Calu3 (cell line): ENCODE measurements at regions not wholly inside any gene's neighbourhood (a gene's known extent, or its start where the extent isn't known, plus 50 kb on each side); places are given as distances from the start of the nearest gene placed in this dataset.

ENCODE experiments used
- BruUV-seq: library from RNA; stranded (reverse); fragments of 400-500 nt; replicated peaks from 2 replicates; lab custom pipeline; 2021; lab: Mats Ljungman, UMichigan
- CTCF ChIA-PET: fragments of 300-600 bp; sonication (Branson Sonifier 250); formaldehyde crosslinking; loops from one replicate; lab custom pipeline; 2022; ENCODE audit warnings: antibody characterized with exemption; lab: Charles Lee
- DNase-seq: peaks from one replicate; pipeline ENCODE4 v3.0.0; 2022
- H3K27ac Mint-ChIP-seq: one replicate; pipeline ENCODE4 v1.8.0; 2022; ENCODE audit warnings: mixed read lengths; ENCODE audit not compliant: unreplicated experiment
- H3K27me3 Mint-ChIP-seq: one replicate; pipeline ENCODE4 v1.8.0; 2022; ENCODE audit warnings: mixed read lengths; ENCODE audit not compliant: unreplicated experiment
- H3K36me3 Mint-ChIP-seq: one replicate; pipeline ENCODE4 v1.8.0; 2022; ENCODE audit warnings: mild to moderate bottlenecking, moderate library complexity, mixed read lengths; ENCODE audit not compliant: insufficient read depth, unreplicated experiment
- H3K4me1 Mint-ChIP-seq: one replicate; pipeline ENCODE4 v1.8.0; 2022; ENCODE audit warnings: mild to moderate bottlenecking, low read depth, mixed read lengths; ENCODE audit not compliant: unreplicated experiment
- H3K4me3 Mint-ChIP-seq: one replicate; pipeline ENCODE4 v1.8.0; 2022; ENCODE audit warnings: mild to moderate bottlenecking, low read depth, moderate library complexity, mixed read lengths; ENCODE audit not compliant: unreplicated experiment
- H3K9me3 Mint-ChIP-seq: one replicate; pipeline ENCODE4 v1.8.0; 2022; ENCODE audit warnings: low read depth, mixed read lengths; ENCODE audit not compliant: unreplicated experiment
- CTCF ChIP-seq: fragments of 200-600 bp; IDR thresholded peaks from one replicate; pipeline ENCODE4 v1.8.0; 2022; ENCODE audit warnings: antibody characterized with exemption; ENCODE audit not compliant: unreplicated experiment
- intact Hi-C: fragments of 100-400 bp; cut with micrococcal nuclease; formaldehyde crosslinking; loops from one replicate; pipeline ENCODE4 v1.10.0; 2022; ENCODE audit not compliant: unreplicated experiment

- no peak for DNase-seq
- Mint-ChIP-seq H3K9me3 (no peaks in the 10 kb centered on the region), H3K27ac (no peak overlapping the region), H3K27me3 (no peaks in the 10 kb centered on the region), H3K36me3 (no peaks in the 10 kb centered on the region), H3K4me3 (no peak overlapping the region), H3K4me1 (no peaks in the 10 kb centered on the region)
- no peak for TF ChIP-seq CTCF
- intact Hi-C loops: no loop called here
- no TSS peak for BruUV-seq
- CTCF ChIA-PET: no interaction called here
These were observed 423.2 kb downstream of the ATP23 start for GRCh38 chr12:58364389-58365086.

GRCh38 chr12:58365087-58365390 is 423.7 kb downstream of the ATP23 start:
- Mint-ChIP-seq H3K9me3 (no peaks in the 10 kb centered on the region), H3K36me3 (no peaks in the 10 kb centered on the region), H3K4me1 (no peaks in the 10 kb centered on the region), H3K27ac (no peak overlapping the region), H3K4me3 (no peak overlapping the region), H3K27me3 (no peaks in the 10 kb centered on the region)
- BruUV-seq: no TSS peak
- intact Hi-C loops: no loop called here
- CTCF ChIA-PET: no interaction called here
- no peak for DNase-seq
- TF ChIP-seq CTCF: no peak

GRCh38 chr12:58367041-58367440 is 425.7 kb downstream of the ATP23 start:
- BruUV-seq: no TSS peak
- Mint-ChIP-seq H3K36me3 (no peaks in the 10 kb centered on the region), H3K4me1 (no peaks in the 10 kb centered on the region), H3K9me3 (no peaks in the 10 kb centered on the region), H3K27me3 (no peaks in the 10 kb centered on the region), H3K27ac (no peak overlapping the region), H3K4me3 (no peak overlapping the region)
- DNase-seq: no peak
- CTCF ChIA-PET: interaction anchor here (0.6 to 1.5 kb wide), 2 partner anchors 77 to 600 kb away, joined by 3 read pairs; no protein-coding TSS in a partner anchor
- no peak for TF ChIP-seq CTCF
- intact Hi-C loops: no loop called here

DNA sequence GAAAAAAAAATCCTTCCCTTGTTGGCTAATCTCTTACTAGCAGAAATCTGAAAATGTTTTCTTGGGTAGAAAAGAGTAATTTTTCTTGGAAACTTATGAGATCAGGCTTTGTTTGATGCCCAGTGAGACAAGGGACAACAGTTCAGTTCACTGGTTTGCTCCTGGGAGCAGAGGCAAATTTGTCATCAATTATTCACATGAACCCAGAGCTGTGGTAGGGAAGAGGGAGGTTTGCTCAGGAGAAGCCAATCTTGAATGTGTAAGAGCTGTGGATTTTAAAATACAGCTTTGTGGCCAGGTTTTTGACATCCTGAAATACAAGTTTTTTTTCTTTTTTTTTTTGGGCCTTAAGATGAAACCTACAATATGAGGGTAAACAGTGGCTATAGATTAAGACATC is 426.6 kb downstream of the ATP23 start:
- H3K4me3 Mint-ChIP-seq: no peak overlapping the region
- no TSS peak for BruUV-seq
- no peak for DNase-seq
- H3K4me1 Mint-ChIP-seq: no peaks in the 10 kb centered on the region
- TF ChIP-seq CTCF: no peak
- H3K27ac Mint-ChIP-seq: no peak overlapping the region
- H3K36me3 Mint-ChIP-seq: no peaks in the 10 kb centered on the region
- intact Hi-C loops: no loop called here
- CTCF ChIA-PET: interaction anchor here (1.5 kb wide), 1 partner anchor 76 kb away, joined by 3 read pairs; no protein-coding TSS in a partner anchor
- no peaks in the 10 kb centered on the region for H3K9me3 Mint-ChIP-seq
- H3K27me3 Mint-ChIP-seq: no peaks in the 10 kb centered on the region
